Ovary (tissue), 3 donors: ENCODE measurements at regions not wholly inside any gene's neighbourhood (a gene's known extent, or its start where the extent isn't known, plus 50 kb on each side); places are given as distances from the start of the nearest gene placed in this dataset.

Experiments used
- CTCF ChIP-seq, 3 donors: fragments of 450-650 bp in 2 of 3; fragments of 200-600 bp in 1 of 3; IDR thresholded peaks; one replicate each; pipeline versions ENCODE4 v1.5.1 to v1.8.0; 2016 to 2022; ENCODE audit warnings: antibody characterized with exemption in 3 of 3, mild to moderate bottlenecking in 1 of 3
- EP300 ChIP-seq: sonication (generic); formaldehyde crosslinking; IDR thresholded peaks from one replicate; pipeline ENCODE4 v1.6.1; 2017; ENCODE audit warnings: antibody characterized with exemption
- POLR2A ChIP-seq: fragments of 450-650 bp; IDR thresholded peaks from one replicate; pipeline ENCODE4 v1.6.1; 2017; ENCODE audit warnings: antibody characterized with exemption, mild to moderate bottlenecking, moderate library complexity
- donor health status: DM: no; HTN: no; CAD: no.

DNA sequence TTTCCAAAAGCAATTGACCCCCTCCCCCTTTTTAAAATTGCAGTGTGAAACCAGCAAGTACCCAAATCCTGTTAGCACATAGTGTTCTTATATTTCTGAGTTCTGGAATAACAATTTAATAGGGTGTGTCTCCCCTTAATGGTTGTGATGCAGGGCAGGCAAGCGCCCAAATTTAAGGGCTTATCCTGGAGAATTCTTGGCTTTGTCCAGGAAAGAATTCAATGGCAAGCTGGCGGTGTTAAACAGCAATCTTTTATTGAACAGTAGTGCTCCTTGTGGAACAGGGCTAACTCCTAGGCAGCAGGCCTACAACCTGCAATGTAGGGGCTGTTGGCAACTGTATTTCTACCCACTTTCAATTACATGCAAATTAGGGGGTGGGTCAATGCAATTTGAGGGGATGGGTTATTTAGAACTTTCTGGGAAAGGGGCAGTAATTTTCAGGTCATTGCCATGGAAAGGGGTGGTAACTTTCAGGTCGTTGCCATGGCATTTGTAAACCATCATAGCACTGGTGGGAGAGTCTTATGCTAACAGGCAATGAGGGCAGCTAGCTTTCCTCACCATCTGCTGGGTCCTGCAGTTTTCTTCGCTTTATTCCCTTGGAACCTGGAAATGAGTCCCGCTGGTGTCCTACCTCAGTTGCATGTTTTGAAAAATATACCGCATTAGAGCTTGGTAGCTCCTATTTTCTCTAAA is 149.0 kb upstream of the KCTD1 start:
- TF ChIP-seq CTCF (IDR thresholded peaks at IDR 0.05) (no peak), POLR2A (no peak), EP300 (no peak)
